ENCODE measurements at regions not wholly inside any gene's neighbourhood (a gene's known extent, or its start where the extent isn't known, plus 50 kb on each side); places are given as distances from the start of the nearest gene placed in this dataset.

- TF ChIP-seq ZBTB33 (IDR thresholded peaks at IDR 0.05; ENCODE audit: extremely low read depth, insufficient replicate concordance, low read length) (no peak), SRF (IDR thresholded peaks at IDR 0.05; ENCODE audit: low read depth) (no peak), ELF1 (IDR thresholded peaks at IDR 0.05; ENCODE audit: borderline replicate concordance, low read depth) (no peak), SP1 (IDR thresholded peaks at IDR 0.05; ENCODE audit: low read depth) (no peak), TCF7L2 (IDR thresholded peaks at IDR 0.05; ENCODE audit: borderline replicate concordance, extremely low read depth, insufficient read depth, insufficient read length) (no peak), FOSL1 (IDR thresholded peaks at IDR 0.05; ENCODE audit: low read depth) (no peak), EZH2 (IDR thresholded peaks at IDR 0.05) (no peak), ZFX (IDR thresholded peaks at IDR 0.05) (no peak)
Observed at GRCh38 chr4:152218576-152218975, 317.3 kb downstream of the FBXW7 start (continued).

GRCh38 chr4:152217896-152218295, 318.0 kb downstream of the FBXW7 start:
- RAD21 ChIA-PET (ENCODE audit: low non-redundant PET in 1 of 2, low total read pairs in 2 of 2, uncharacterized antibody in 2 of 2, unreplicated experiment in 2 of 2), result no interaction called here
- Histone ChIP-seq H3K36me3 (ENCODE audit: control insufficient read depth in 1 of 2, insufficient read depth in 2 of 2, low read length in 2 of 2) (no peaks in the 10 kb centered on the region), H4K20me1 (ENCODE audit: insufficient read depth) (no peaks in the 10 kb centered on the region), H3K27ac (ENCODE audit: low read depth, low read length) (no peak overlapping the region), H3K9me3 (ENCODE audit: control insufficient read depth in 1 of 2, insufficient read depth in 1 of 2, low read depth in 1 of 2, low read length in 2 of 2) (no peaks in the 10 kb centered on the region), H2AFZ (ENCODE audit: low read depth, low read length, poor library complexity, severe bottlenecking) (no peak overlapping the region), H3K4me1 (ENCODE audit: control insufficient read depth in 1 of 2, insufficient read depth in 2 of 2, low read length in 2 of 2) (peaks cover 0 to 5% of the 10 kb centered on the region in 2 experiments; a peak in 2 of 4 replicates), H3K27me3 (ENCODE audit: insufficient read depth, low read length) (no peaks in the 10 kb centered on the region), H3K9me2 (ENCODE audit: insufficient read depth) (no peaks in the 10 kb centered on the region), H3K79me2 (ENCODE audit: insufficient read depth, low read length) (no peaks in the 10 kb centered on the region), H3K4me3 (replicated peaks in 1 of 2; ENCODE audit: low read depth in 1 of 2, low read length in 2 of 2) (no peak overlapping the region), H3K4me2 (ENCODE audit: low read length) (no peak overlapping the region), H3K9ac (ENCODE audit: low read length) (no peak overlapping the region)
- ATAC-seq (no peak), DNase-seq (ENCODE audit: low read depth, low spot score) (no peak)
- POLR2A ChIA-PET, result no interaction called here
- BruUV-seq (replicated peaks), result no TSS peak
- CTCF ChIA-PET, result no interaction called here
- intact Hi-C loops (cut with micrococcal nuclease), result no loop called here
- TF ChIP-seq FOSL1 (IDR thresholded peaks at IDR 0.05; ENCODE audit: low read depth) (no peak), CBX3 (IDR thresholded peaks at IDR 0.05; ENCODE audit: low read depth) (no peak), YY1 (IDR thresholded peaks at IDR 0.05; ENCODE audit: extremely low read depth, insufficient replicate concordance, low read depth, low read length) (no peak), ATF3 (IDR thresholded peaks at IDR 0.05) (no peak), POLR2A (IDR thresholded peaks at IDR 0.05; ENCODE audit: borderline replicate concordance, extremely low read depth, insufficient read depth, insufficient read length) (no peak), RAD21 (IDR thresholded peaks at IDR 0.05; ENCODE audit: low read depth) (no peak), EZH2 (IDR thresholded peaks at IDR 0.05) (no peak), TCF7L2 (IDR thresholded peaks at IDR 0.05; ENCODE audit: borderline replicate concordance, extremely low read depth, insufficient read depth, insufficient read length) (no peak), MAX (IDR thresholded peaks at IDR 0.05) (no peak), ZBTB33 (IDR thresholded peaks at IDR 0.05; ENCODE audit: extremely low read depth, insufficient replicate concordance, low read length) (no peak), JUND (IDR thresholded peaks at IDR 0.05) (no peak), SIN3A (IDR thresholded peaks at IDR 0.05; ENCODE audit: low read depth) (no peak), POLR2AphosphoS5 (IDR thresholded peaks at IDR 0.05; ENCODE audit: low read depth, low read length) (no peak), EZH2phosphoT487 (IDR thresholded peaks at IDR 0.05; ENCODE audit: borderline replicate concordance) (no peak), EGR1 (IDR thresholded peaks at IDR 0.05; ENCODE audit: low read depth) (no peak), ELF1 (IDR thresholded peaks at IDR 0.05; ENCODE audit: borderline replicate concordance, low read depth) (no peak), SP1 (IDR thresholded peaks at IDR 0.05; ENCODE audit: low read depth) (no peak)
